ACHN (cell line): ENCODE measurements at regions not wholly inside any gene's neighbourhood (a gene's known extent, or its start where the extent isn't known, plus 50 kb on each side); places are given as distances from the start of the nearest gene placed in this dataset.

ENCODE experiments used
- DNase-seq: peaks from one replicate; pipeline ENCODE4 v3.0.0-alpha.2; 2015
- in situ Hi-C: cut with HindIII; loops from 2 replicates; pipeline ENCODE4 v1.10.0; 2017; ENCODE audit warnings: low sequenced_read_pairs, low pct_ligation_motif_present, low pct_unique_long_range_greater_than_20kb

GRCh38 chr5:60195551-60195950 is 302.0 kb upstream of the PDE4D start:
- DNase-seq, result no peak
- in situ Hi-C loops, result no loop called here

DNA sequence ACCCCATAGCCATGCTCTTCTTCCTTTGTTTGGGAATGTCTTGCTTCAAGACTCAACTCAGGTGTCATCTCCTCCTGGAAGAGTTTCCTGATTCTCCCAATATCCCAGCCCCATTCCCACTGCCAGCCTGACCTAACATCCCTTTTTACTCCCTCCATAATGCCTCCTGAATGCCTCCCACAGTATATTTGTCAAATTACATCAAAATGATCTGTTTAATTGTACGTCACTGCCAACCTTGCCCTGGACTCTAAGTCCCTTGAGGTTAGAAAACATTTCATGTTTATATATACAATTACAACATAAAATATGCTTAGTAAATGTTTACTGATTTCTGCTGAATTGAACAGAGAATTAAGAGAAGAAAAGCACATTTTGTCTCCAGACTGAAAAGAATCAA is 301.6 kb upstream of the PDE4D start:
- no peak for DNase-seq
- in situ Hi-C loops, result no loop called here

DNA sequence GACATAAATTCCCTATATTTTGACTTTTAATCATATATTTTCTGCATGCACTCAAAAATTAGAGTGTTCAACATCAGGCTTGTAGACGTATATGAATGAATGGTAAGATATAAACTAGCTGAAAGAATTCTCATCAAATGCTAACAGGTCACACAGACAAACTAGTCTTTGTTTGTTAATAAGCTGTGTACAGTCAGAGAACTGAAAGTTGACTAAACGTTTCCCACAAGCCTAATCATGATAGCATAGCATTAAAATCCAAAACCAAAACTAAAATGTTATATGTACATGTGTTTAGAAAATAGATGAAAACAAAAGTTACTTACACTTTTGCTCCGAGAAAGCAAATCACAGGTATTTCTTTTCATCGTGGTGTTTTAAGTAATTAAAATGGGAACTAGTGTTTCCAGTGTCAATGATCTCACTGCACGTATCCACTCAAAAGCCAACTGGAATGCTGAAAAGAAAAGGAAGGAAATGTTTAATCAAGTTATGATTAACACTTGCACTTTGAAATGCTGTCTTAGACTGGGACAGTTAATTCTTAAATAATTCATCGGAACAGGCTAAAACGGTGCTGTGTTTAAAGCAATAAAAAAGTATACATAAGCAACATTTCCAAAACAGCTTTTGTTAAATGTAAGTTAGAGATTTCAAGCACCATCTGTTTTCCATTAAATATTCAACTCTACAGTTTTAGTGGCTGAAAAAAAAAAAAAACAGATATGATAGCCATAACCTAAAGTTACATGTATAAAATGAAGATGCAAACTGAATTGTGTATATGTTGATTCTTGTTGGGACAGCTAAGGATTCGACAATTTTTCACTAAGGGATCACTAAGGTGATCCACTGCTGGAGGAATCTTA is 291.9 kb upstream of the PDE4D start:
- DNase-seq, result no peak

GRCh38 chr5:60184606-60185005 is 291.1 kb upstream of the PDE4D start:
- in situ Hi-C loops, result no loop called here
- DNase-seq, result no peak

More for the DNA sequence above, 291.9 kb upstream of the PDE4D start:
- in situ Hi-C loops, result no loop called here

- in situ Hi-C loops, result no loop called here
- DNase-seq, result no peak
Observed at GRCh38 chr5:60183881-60184280, 290.4 kb upstream of the PDE4D start.

DNA sequence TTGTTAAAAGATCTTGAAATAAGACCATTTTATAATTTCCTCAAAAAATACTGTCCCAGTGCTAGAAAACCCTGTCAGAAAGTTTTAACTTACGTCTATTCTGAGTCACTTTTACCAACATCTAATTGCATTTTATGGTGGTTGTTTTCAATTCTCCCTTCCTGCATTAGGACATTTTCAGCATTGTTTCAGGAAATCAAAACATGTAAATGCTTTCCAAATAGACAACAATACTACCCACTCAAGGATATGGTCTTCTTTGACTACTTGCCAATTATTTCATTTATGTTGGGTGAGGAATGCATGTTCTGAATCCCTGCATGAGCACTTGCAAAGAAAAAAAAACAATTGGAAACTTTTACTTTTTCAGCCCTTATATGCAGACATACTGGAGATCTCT is 284.6 kb upstream of the PDE4D start:
- no peak for DNase-seq
- in situ Hi-C loops, result no loop called here

DNA sequence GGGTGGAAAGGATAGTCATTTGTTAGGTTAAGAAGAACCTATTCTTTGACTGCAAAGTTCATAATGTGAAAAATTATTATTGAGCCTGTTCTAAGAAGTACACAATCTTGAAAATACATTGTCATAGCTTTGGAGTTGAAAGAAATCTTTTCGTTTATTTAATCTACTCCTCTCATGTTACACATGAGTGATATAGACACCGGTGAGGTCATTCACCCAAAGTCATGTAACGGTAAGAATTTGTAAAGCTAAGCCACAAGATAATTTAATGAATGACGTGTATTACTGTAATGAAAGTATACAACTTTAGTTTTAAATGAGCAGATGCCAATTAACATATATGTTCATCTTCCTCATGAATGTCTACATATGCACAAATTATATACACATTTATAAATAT is 284.1 kb upstream of the PDE4D start:
- no peak for DNase-seq
- in situ Hi-C loops, result no loop called here

GRCh38 chr5:60173667-60174066 is 280.1 kb upstream of the PDE4D start:
- DNase-seq, result no peak
- in situ Hi-C loops, result no loop called here

GRCh38 chr5:60163762-60164161 is 270.2 kb upstream of the PDE4D start:
- in situ Hi-C loops, result no loop called here
- no peak for DNase-seq

GRCh38 chr5:60162441-60162840 is 268.9 kb upstream of the PDE4D start:
- no peak for DNase-seq
- in situ Hi-C loops, result no loop called here

DNA sequence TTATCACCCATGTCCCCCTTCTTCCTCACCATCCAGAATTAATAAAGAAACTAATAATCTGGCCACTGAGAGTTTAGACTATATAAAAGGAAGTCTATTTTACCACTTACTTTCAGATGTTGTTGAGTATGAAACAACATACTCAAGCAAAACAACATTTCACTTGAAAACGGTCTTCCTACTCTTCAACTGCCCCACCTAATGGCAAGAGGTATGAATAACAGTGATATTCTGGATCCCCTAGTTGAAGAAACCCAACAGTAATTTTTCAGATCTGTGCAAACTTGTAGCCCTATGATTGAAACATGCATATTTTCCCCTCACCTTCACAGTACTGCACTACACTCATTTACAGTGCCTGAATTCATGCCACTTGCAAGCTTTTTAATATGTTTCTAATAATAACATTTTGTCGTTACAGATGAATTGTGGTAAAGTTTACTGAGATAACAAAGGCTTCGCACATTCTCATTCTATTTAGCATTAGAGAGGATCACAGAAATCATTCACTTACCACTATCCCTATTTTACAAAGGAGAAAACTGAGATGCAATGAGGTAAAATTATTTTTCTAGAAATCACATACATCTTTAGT is 267.9 kb upstream of the PDE4D start:
- peak; percentile 23 for DNase-seq

GRCh38 chr5:60149081-60149480 is 255.6 kb upstream of the PDE4D start:
- DNase-seq, result no peak
- in situ Hi-C loops, result no loop called here

More for the DNA sequence above, 267.9 kb upstream of the PDE4D start:
- in situ Hi-C loops, result no loop called here

DNA sequence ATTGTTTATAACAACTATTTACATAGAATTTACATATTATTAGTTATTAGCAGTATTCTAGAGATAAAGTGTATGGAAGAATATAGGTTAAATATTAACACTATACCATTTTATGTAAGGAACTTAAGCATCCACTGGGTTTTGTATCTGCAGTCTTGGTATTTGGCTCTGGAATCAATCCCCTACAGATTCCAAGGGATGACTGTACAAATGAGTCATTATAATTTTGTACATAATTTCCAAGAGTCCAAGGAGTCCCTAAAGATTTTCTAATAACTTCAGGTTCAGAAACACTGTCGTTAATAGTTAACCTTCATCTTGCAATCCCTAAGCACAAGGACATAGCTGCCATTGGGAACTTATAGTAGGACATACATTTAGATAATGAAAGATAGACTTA is 254.8 kb upstream of the PDE4D start:
- no peak for DNase-seq
- in situ Hi-C loops, result no loop called here

DNA sequence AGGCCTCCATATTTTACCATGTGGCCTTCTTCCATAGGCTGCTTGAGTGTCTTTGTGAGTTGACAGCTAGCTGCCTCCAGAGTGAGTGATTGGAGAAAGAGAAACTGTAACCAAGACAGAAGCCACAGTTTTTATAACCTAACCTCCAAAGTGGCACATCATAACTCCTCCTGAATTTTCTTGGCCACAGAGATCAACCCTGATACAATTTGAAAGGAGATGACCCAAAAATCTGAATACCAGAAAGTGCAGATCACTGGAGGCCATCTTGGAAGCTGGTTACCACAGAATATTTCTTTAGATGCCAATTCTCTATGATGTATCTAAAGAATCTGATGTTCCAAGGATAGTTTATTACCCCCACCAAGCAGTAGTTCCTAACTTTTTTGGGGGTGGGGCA is 254.3 kb upstream of the PDE4D start:
- no peak for DNase-seq
- in situ Hi-C loops, result no loop called here

- in situ Hi-C loops, result no loop called here
- DNase-seq, result no peak
Observed at GRCh38 chr5:60143942-60144549, 250.5 kb upstream of the PDE4D start.

DNA sequence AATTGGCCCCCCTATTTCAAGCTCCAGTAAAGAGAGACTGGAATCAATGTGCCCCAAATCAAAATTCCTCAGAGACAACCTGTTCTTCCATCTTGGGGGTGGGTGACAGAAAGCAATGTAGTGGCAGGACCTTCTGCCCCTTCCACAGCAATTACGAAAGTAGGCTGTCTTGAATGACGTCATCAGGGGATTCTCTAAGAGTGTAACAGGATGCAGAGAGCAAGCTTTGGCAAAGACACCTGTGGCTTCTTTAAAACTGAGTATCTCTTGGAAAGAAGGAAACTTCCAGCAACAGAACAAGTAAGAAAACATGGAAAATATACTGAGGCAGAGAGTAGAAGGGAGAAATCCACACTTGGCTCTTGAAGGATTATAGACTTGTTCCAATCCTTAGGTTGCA is 247.6 kb upstream of the PDE4D start:
- in situ Hi-C loops, result no loop called here
- DNase-seq, result no peak

DNA sequence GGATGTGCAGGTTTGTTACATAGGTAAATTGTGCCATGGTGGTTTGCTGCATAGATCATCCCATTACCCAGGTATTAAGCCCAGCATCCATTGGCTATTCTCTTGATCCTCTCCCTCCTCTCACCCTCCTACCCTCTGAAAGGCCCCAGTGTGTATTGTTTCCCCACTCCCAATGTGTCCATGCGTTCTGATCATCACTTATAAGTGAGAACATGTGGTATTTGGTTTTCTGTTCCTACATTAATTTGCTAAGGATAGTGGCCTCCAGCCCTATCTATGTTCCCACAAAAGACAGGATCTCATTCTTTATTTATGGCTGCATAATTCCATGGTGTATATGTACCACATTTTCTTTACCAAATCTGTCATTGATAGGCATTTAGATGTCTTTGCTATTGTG is 243.3 kb upstream of the PDE4D start:
- in situ Hi-C loops, result no loop called here

GRCh38 chr5:60131504-60131903 is 238.0 kb upstream of the PDE4D start:
- in situ Hi-C loops, result no loop called here
- DNase-seq, result no peak

More for the DNA sequence above, 243.3 kb upstream of the PDE4D start:
- DNase-seq, result no peak

- DNase-seq, result no peak
- in situ Hi-C loops, result no loop called here
Observed at GRCh38 chr5:60125636-60126035, 232.1 kb upstream of the PDE4D start.
